Activated CD8-positive, alpha-beta memory T cell treated with anti-CD3 and anti-CD28 coated beads, Interleukin-2, amount 50 U/mL, for 24 hours (primary cell): ENCODE measurements at regions not wholly inside any gene's neighbourhood (a gene's known extent, or its start where the extent isn't known, plus 50 kb on each side); places are given as distances from the start of the nearest gene placed in this dataset.
"Not testable (repeated sequence)": the region's sequence is repeated elsewhere in the genome, so short reads cannot be mapped to it uniquely, and the experiment has no call there.

Source experiments
- DNase-seq: peaks from one replicate; pipeline ENCODE4 v3.0.0-alpha.2; 2020; ENCODE audit errors: extremely low read depth

- DNase-seq, result no peak
Observed at GRCh38 chr6:168826726-168827585, 386.0 kb downstream of the SMOC2 start.

- DNase-seq, result no peak
Observed at GRCh38 chr6:168826078-168826390, 385.1 kb downstream of the SMOC2 start.

- DNase-seq, result no peak
Observed at GRCh38 chr6:168825226-168826077, 384.5 kb downstream of the SMOC2 start.

- no peak for DNase-seq
Observed at GRCh38 chr6:168823397-168824212, 382.6 kb downstream of the SMOC2 start.

GRCh38 chr6:168822376-168822775 is 381.4 kb downstream of the SMOC2 start:
- no peak for DNase-seq

- no peak for DNase-seq
Observed at GRCh38 chr6:168819546-168819945, 378.6 kb downstream of the SMOC2 start.

- DNase-seq, result no peak
Observed at GRCh38 chr6:168817558-168818159, 376.7 kb downstream of the SMOC2 start.

GRCh38 chr6:168815229-168815628 is 374.2 kb downstream of the SMOC2 start:
- DNase-seq, result no peak

- DNase-seq, result no peak
Observed at GRCh38 chr6:168808232-168808631, 367.2 kb downstream of the SMOC2 start.

- no peak for DNase-seq
Observed at GRCh38 chr6:168804331-168804730, 363.3 kb downstream of the SMOC2 start.

GRCh38 chr6:168803874-168804273 is 362.9 kb downstream of the SMOC2 start:
- DNase-seq, result no peak

GRCh38 chr6:168799067-168799466 is 358.1 kb downstream of the SMOC2 start:
- no peak for DNase-seq

- DNase-seq, result no peak
Observed at GRCh38 chr6:168796106-168796505, 355.1 kb downstream of the SMOC2 start.

- not testable (repeated sequence) for DNase-seq
Observed at GRCh38 chr6:168795611-168796010, 354.6 kb downstream of the SMOC2 start.

- no peak for DNase-seq
Observed at GRCh38 chr6:168794491-168794890, 353.5 kb downstream of the SMOC2 start.

GRCh38 chr6:168793649-168794048 is 352.7 kb downstream of the SMOC2 start:
- DNase-seq, result no peak

- DNase-seq, result no peak
Observed at GRCh38 chr6:168791917-168792316, 350.9 kb downstream of the SMOC2 start.

GRCh38 chr6:168789699-168790098 is 348.7 kb downstream of the SMOC2 start:
- DNase-seq, result no peak

- no peak for DNase-seq
Observed at GRCh38 chr6:168785720-168786511, 344.9 kb downstream of the SMOC2 start.

GRCh38 chr6:168784426-168784825 is 343.4 kb downstream of the SMOC2 start:
- no peak for DNase-seq

GRCh38 chr6:168783720-168784119 is 342.7 kb downstream of the SMOC2 start:
- no peak for DNase-seq
